Fibroblast of lung (primary cell): ENCODE measurements at regions not wholly inside any gene's neighbourhood (a gene's known extent, or its start where the extent isn't known, plus 50 kb on each side); places are given as distances from the start of the nearest gene placed in this dataset.

Source experiments
- EZH2 ChIP-seq: IDR thresholded peaks from 2 replicates; pipeline ENCODE4 v1.5.1; 2012; ENCODE audit warnings: low read length, control low read depth, mild to moderate bottlenecking; ENCODE audit errors: missing control alignments
- TF ChIP-seq, protein P1 (sequence below), 2 donors: IDR thresholded peaks in 1 of 2; conservative IDR thresholded peaks in 1 of 2; 1 replicate in 1 of 2; 2 replicates in 1 of 2; pipeline ENCODE4 v1.5.1; 2011 to 2012; ENCODE audit warnings: low read length in 2 of 2, control low read depth in 1 of 2, inconsistent platforms in 1 of 2, low read depth in 1 of 2, mild to moderate bottlenecking in 1 of 2

DNA sequence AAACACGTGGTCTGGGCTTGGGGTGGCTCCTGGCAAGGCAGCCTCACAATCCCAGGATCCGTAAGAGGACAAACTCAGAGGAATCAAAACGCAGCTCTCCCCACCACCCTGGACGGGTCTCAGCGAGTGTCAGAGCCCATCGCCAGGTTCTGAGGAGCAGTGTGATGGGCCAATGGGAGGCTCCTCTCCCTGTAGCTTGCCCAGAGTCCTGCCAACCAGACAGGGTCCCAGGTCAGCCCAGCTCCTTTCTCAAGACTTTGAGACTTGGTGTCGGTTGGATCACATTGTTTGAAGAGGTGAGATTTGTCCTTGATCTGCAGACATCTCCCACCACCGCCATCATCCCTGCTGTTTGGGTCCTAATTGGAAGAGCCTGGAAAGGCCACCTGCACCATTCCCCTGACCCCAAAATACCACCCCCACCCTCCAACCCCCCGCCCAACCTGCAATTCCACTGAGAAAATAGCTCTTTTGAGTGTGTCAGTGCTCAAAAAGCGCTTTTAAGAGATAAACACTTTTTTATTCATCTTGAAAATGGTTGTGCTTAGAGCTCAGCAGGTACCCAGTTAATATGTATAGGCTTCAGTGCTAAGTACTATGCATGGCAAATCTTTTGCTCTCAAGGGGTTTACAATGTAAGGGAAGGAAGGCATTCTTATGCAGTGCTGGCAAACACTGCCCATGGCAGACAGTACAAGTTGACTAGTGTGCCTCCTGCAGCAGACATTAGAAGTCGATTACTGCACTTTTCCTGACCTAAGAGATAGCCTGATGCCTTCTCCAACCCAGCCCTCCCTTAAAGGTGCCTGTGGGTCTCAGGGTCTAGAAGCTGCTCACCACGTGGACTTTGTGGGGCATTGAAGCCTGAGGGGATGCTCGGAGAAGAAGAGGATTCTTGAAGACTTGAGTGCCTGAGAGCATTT is 50.6 kb downstream of the GLI2 start:
- TF ChIP-seq, protein P1, sequence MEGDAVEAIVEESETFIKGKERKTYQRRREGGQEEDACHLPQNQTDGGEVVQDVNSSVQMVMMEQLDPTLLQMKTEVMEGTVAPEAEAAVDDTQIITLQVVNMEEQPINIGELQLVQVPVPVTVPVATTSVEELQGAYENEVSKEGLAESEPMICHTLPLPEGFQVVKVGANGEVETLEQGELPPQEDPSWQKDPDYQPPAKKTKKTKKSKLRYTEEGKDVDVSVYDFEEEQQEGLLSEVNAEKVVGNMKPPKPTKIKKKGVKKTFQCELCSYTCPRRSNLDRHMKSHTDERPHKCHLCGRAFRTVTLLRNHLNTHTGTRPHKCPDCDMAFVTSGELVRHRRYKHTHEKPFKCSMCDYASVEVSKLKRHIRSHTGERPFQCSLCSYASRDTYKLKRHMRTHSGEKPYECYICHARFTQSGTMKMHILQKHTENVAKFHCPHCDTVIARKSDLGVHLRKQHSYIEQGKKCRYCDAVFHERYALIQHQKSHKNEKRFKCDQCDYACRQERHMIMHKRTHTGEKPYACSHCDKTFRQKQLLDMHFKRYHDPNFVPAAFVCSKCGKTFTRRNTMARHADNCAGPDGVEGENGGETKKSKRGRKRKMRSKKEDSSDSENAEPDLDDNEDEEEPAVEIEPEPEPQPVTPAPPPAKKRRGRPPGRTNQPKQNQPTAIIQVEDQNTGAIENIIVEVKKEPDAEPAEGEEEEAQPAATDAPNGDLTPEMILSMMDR (conservative IDR thresholded peaks at IDR 0.05 in 1 of 2, IDR thresholded peaks at IDR 0.05 in 1 of 2; ENCODE audit: low read depth in 1 of 2, low read length in 2 of 2), result no peak
- no peak for TF ChIP-seq EZH2
